KOPT-K1 (cell line): ENCODE measurements at regions not wholly inside any gene's neighbourhood (a gene's known extent, or its start where the extent isn't known, plus 50 kb on each side); places are given as distances from the start of the nearest gene placed in this dataset.

Experiments used
- H3K27ac ChIP-seq: fragments of 200-600 bp; sonication (generic); 2 replicates; pipeline ENCODE4 v1.5.1; 2016; ENCODE audit warnings: antibody characterized with exemption, mild to moderate bottlenecking, low read depth, low read length; ENCODE audit not compliant: poor library complexity, severe bottlenecking
- H3K36me3 ChIP-seq: fragments of 200-600 bp; sonication (generic); 2 replicates; pipeline ENCODE4 v1.5.1; 2017; ENCODE audit warnings: antibody characterized with exemption, mild to moderate bottlenecking, low read length, moderate library complexity; ENCODE audit not compliant: insufficient read depth
- H3K9me3 ChIP-seq: fragments of 200-600 bp; sonication (generic); 2 replicates; pipeline ENCODE4 v1.5.1; 2017; ENCODE audit warnings: antibody characterized with exemption, low read length, mild to moderate bottlenecking; ENCODE audit not compliant: insufficient read depth, poor library complexity, severe bottlenecking

DNA sequence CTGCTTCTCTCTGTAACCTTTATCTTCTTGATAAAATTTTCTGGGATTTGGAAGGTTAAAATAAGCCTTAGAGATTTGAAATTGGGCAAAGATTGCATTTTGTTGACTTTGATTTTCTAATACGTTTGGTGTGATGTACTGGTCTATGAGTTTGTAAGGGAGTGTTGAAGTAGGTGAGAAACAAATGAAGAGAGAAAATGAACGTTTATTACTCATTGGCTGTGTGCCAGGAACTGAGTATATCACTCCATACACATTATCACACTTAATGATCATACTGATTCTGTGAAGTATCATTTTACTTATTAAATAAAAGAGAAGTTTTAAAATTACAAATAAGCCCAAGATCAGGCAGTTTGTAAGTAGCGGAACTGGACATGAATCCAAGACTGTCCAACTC, 795.1 kb upstream of the ZEB2 start:
- Histone ChIP-seq H3K36me3 (no peaks in the 10 kb centered on the region), H3K27ac (no peak overlapping the region), H3K9me3 (peaks cover 31% of the 10 kb centered on the region)

DNA sequence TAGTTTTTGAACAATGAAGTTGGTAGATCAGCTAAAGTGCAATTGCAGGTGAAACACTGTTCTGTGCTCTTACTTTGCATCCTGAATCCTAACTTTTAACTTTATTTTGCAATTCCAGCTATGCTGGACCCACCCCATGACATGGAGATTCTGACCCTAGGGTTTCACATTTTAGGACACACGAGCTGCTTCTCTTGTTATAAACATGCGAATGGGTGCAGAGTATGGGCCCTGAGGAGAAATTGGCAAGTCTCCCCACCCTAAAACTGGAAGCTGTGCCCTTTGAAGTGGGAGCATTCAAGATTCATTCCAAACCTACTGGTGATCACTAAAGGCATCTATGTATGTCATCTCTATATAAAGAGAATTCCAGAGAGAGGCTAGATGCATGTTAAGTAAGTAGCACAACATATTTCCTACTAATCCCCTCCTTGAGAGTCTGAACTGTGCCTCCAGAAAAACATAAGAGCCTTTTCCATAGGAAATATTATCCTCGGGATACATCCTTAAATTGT, 794.3 kb upstream of the ZEB2 start:
- no peak overlapping the region for H3K27ac ChIP-seq
- H3K36me3 ChIP-seq: no peaks in the 10 kb centered on the region
- peaks cover 31% of the 10 kb centered on the region for H3K9me3 ChIP-seq

DNA sequence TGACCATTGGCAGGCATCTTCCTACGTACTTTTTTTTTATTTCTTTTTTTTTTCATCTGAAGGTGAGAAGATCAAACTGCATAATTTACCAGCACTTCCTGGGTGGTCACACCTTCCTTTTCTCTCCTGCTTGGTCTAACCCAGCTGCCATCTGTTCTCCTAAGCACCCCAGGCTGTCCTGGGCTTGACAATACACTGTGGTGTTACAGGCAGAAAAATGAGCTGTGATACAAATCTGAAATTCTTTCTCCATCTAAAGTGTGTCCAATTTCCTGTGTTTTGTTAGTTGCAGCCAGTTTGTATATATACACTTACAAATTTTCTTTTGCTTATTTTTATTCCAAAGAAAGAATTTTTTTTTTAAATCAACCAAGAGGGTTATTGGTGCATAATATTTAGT, 786.0 kb upstream of the ZEB2 start:
- Histone ChIP-seq H3K27ac (no peak overlapping the region), H3K36me3 (no peaks in the 10 kb centered on the region), H3K9me3 (peaks cover 3% of the 10 kb centered on the region)

DNA sequence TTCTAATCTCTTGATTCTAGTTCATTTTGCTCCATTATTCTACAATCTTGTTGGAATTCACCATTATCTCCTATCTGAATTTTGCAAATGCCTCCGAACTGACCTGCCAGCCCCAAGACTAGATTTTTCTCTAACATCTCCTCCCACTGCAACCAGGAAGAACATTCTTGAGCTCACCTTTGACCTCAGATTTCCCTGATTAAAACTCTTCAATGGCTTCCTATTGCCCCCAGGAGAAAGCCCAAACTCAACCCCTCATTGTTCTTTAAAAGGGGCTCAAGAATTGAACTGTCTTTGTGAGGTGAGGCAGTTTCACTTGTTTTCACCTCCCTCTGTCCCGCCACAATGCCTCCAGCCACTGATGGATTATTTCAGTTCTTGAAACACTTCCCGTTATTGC, 784.6 kb upstream of the ZEB2 start:
- Histone ChIP-seq H3K36me3 (no peaks in the 10 kb centered on the region), H3K9me3 (no peaks in the 10 kb centered on the region), H3K27ac (no peak overlapping the region)

DNA sequence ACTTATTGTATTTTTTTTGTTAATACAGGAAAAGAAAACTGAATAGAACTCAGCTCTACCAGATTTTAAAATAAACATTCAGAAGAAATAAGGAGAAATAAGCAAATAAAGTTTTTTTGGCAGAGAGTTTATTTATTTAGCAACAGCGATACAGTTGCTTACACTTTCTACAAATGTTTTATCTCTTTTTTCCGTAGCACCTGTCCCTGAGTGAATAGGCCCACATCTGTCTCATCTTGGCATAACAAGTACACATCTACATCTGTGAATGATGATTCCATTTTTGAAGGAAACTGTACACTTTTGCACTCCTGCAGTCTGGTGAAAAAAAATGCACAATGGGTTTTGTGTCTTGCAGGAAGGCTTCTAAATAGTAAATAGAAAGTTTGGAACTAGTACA, 783.6 kb upstream of the ZEB2 start:
- Histone ChIP-seq H3K9me3 (no peaks in the 10 kb centered on the region), H3K27ac (no peak overlapping the region), H3K36me3 (no peaks in the 10 kb centered on the region)

DNA sequence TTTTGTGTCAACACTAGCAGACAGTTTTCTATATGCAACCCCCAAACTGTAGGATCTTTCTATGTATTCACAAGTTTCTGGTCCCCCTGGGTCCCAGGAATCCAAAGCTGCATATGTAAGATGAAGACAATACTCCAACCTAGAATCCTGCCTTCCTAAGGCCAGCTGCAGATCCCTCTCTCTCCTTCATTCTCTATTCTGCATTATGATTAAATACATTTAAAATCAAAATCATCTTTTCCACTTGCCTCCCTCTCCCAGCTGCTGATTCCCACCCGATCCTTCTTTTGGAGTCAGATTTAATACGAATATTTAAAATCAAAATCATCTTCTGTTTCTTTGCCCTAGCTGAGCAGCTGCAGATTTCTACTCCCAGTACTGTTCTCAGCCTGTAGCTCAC, 783.0 kb upstream of the ZEB2 start:
- Histone ChIP-seq H3K36me3 (no peaks in the 10 kb centered on the region), H3K9me3 (no peaks in the 10 kb centered on the region), H3K27ac (no peak overlapping the region)

DNA sequence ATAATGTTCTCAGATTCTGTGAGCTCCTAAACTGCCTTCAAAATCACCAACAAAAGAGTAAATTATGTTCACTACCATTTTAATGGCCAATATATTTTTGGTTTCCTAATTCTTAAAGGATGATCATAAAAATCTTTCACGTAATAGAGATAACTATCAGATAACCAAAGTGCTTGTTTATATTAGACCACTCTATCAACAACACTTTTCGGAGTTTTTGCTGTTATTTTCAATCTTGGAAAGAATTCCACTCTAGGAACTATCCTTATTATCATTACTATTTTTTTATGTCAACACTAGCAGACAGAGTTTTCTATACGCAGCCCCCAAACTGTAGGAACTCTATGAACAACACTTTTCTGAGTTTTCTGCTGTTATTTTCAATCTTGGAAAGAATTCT, 782.5 kb upstream of the ZEB2 start:
- Histone ChIP-seq H3K27ac (no peak overlapping the region), H3K36me3 (no peaks in the 10 kb centered on the region), H3K9me3 (no peaks in the 10 kb centered on the region)

DNA sequence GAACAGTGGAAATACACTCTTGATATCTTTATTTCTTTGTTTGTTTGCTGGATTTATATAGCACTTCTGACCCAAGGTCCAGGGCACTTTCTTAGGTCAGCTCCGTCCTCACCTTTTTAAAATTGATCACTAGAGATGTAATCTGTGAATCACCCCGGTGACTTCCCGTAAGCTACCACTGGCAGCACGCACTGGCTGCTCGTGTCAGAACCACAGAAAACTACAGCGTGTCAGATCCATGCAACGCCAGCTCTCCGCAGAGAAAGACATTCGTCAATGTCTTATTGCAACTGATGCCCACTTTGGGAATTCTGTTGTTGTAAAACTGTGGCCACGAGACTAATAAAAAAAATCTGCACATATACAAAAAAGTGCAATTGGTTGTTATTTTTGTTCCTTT, 779.4 kb upstream of the ZEB2 start:
- no peaks in the 10 kb centered on the region for H3K36me3 ChIP-seq
- H3K27ac ChIP-seq: no peak overlapping the region
- no peaks in the 10 kb centered on the region for H3K9me3 ChIP-seq

DNA sequence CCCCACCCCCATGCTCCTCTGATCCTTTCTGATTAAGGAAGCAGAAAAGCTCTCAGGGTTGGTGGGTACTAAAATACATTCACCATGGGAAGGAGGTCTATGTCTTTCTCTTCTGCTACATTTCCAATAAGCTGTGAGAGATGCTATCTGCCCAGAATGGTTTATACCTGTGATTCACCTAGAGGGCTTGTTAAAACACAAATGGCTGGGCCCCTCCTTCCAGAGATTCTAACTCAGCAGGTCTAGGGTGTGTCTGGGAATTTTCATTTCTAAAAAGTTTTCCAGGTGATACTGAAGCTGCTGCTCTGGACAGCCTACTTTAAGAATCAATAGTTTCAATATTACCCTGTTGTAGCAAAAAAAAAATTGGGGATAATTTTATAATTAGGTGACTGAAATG, 772.2 kb upstream of the ZEB2 start:
- Histone ChIP-seq H3K36me3 (no peaks in the 10 kb centered on the region), H3K9me3 (no peaks in the 10 kb centered on the region), H3K27ac (no peak overlapping the region)

DNA sequence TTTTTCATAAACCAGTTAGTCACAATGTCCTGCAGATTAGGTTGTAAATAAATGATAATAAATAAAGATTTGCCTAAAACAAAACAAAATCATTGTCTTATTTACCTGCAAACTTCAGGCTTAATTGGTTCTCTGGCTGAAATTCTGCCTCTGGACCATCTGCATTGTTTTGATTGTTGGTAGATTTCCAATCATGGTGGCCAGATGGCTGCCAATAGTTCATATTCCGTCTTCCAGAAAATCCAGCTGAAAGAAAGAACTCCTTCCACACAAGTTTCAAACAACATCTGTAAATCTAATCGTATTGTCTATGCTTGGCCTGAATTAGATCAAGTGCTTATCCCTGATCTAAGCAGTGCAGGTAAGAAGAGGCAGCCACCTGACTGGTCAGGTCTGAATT, 771.1 kb upstream of the ZEB2 start:
- Histone ChIP-seq H3K9me3 (no peaks in the 10 kb centered on the region), H3K36me3 (no peaks in the 10 kb centered on the region), H3K27ac (no peak overlapping the region)

DNA sequence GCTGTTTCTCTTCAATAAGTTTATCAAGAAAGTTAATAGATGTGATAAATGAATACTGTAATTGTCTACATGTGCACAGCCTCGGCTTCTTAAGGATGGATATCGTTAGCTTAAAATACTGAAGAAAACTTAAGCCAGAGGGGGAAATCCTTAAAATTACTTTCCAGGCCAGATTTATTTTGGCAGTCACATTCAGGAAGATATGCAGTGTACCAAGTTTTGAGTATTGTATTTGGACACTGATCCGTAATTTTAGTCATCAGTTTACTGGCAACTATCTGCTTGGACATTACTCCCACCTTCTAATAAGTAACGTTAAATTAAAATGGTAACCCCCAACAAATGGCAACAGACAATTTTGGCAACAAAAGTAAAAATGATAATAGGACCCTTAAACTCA, 770.0 kb upstream of the ZEB2 start:
- no peaks in the 10 kb centered on the region for H3K9me3 ChIP-seq
- no peak overlapping the region for H3K27ac ChIP-seq
- no peaks in the 10 kb centered on the region for H3K36me3 ChIP-seq

DNA sequence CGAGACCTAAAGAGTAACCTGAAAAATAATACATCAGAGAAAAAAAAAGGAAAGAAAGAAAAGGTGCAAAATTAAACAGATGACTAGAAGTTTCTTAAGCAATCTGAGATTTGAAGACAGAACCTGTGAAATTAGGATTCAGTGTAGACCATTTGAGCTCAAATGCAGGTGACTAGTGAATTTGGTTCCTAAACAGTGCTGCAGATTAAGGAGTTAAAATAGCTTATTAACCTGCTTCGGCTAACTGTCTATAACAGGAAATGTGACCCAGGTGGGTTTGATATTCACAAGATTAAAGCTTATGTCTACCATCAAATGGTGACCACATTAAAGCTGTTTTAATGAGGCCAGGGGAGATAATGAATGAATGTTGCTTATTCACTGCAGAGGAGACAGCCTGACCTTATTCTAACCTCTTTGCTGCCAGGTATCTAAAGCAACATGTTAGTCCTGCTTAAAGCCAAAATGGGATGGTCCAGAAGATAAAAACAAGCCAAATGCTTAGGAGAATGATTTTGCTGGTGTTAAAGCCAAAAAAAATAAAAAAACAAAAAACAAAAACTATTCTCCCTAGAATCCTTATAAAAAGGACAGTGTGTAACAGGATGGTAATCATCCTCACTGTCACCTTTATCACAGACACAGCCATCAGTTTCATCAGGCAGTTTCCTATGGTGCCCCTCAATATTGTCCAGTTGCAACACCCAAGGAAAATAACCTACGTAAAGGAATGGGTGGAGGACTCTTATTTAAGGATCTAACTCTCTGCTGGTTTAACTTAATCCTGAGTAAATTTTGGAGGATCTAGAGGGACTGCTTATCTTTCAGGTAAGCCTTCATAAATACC, 769.0 kb upstream of the ZEB2 start:
- Histone ChIP-seq H3K27ac (no peak overlapping the region), H3K36me3 (no peaks in the 10 kb centered on the region), H3K9me3 (no peaks in the 10 kb centered on the region)

DNA sequence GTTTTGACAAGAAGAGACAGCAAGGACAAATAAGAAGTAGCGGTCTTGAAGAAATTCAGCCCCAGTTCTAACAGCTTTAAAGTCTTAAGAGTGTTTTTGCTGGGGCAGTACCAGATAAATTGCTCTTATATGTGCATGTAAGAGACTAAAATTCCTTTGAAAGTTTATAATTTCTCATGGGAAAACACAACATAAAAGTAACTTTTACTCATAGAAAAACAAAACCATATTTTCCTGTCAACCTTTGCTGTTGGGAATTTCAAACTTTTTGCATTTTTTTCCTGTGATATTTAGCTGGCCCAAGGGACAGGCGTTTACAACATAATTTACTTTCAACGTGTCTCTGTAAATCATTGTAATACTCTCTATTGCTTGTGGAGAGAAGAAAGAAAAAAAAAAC, 767.8 kb upstream of the ZEB2 start:
- H3K36me3 ChIP-seq: no peaks in the 10 kb centered on the region
- H3K9me3 ChIP-seq: no peaks in the 10 kb centered on the region
- H3K27ac ChIP-seq: no peak overlapping the region

DNA sequence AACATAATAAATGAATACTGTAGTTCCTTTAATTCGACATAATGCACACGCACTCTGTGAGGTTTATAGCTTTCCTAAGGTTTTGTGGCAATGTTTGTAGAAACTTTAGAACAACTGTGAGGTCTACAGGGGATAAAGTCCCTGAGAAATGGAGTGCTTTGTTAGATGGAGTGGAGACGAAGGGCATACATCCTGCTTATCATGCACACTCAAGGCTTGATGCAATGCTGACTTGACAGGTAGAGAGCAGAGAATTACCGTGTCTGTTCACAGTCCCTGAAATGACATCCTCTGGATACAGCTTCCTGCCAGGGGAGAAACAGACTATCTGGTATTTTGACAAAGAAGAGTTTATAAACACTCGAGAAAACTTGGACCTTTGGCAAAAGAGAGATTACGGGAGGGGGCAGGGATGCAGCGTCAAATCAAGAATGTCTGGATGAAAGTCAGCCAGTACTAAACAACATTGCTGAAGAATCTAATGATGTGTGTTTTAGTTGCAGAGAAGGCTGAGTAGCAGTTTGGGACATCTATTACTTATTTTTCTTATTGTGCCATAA, 766.9 kb upstream of the ZEB2 start:
- H3K27ac ChIP-seq: no peak overlapping the region
- H3K9me3 ChIP-seq: peaks cover 4% of the 10 kb centered on the region
- H3K36me3 ChIP-seq: no peaks in the 10 kb centered on the region

DNA sequence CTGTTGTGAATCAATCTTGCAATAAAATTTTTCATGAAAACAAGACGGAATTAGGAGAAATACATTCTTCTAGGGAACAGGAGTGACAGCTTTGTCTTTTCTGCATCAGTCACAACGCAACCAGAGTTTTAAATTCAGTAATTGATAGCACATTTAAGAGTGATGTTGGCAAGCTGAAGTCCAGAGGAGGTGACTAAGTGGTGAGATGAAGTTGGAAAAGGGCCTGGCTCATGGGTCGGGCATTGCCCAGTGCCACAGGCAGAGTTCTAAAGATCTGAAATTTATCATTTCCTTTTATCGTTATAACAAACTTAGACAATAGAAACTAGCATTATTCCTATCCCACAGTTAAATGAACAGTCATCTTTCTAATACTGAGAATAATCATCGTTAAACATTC, 764.6 kb upstream of the ZEB2 start:
- Histone ChIP-seq H3K9me3 (peaks cover 4% of the 10 kb centered on the region), H3K36me3 (no peaks in the 10 kb centered on the region), H3K27ac (no peak overlapping the region)

DNA sequence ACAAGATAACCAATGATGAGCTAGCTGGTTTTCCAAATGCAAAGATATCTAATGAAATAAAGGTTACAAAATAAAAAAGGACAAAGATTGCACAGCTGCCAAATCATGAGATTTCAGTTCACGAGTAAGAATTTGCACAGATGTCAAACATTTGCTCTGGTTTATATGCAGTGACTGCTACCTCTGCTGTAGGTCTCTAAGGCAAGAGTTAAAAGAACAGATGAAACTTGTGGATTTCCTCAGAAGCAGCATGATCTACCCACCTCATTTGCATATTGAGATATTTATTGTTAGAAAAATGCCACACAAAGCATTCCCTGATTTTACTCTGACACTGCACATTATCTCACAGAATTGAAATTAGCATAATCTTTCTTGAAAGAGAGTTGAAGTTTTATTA, 763.2 kb upstream of the ZEB2 start:
- Histone ChIP-seq H3K36me3 (no peaks in the 10 kb centered on the region), H3K27ac (no peak overlapping the region), H3K9me3 (peaks cover 4% of the 10 kb centered on the region)
